ENCODE measurements at regions not wholly inside any gene's neighbourhood (a gene's known extent, or its start where the extent isn't known, plus 50 kb on each side); places are given as distances from the start of the nearest gene placed in this dataset.

DNA sequence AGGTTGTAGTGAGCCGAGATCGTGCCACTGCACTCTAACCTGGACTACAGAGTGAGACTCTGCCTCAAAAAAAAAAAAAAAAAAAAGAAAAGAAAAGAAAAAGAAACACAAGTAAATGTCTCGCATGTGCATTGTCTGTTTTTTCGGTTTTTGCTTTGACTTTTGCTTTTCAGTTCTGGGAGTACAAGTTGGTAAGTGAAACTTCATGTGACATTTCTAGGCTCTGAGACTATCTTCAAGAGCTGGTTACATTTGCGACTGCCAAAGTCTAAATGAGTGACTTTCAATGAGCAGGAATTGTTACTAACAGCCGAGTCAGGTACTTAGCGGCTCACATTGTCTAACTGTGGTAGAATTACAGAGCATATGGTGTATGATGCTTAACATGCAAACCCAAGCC lies 107.0 kb upstream of the CELF2 start:
- Histone ChIP-seq H3K4me1 (peaks cover 0 to 19% (median 3%) of the 10 kb centered on the region in 3 donors), H3K27ac (peak overlapping the region; percentile 35 to 79 (median 65)), H3K4me3 (no peak overlapping the region), H3K27me3 (no peaks in the 10 kb centered on the region), H3K9me3 (no peaks in the 10 kb centered on the region), H3K36me3 (no peaks in the 10 kb centered on the region)
- DNase-seq: no peak
- intact Hi-C loops (cut with DNase I): no loop called here
- TF ChIP-seq POLR2A (IDR thresholded peaks at IDR 0.05): no peak
- TF ChIP-seq, protein P1, sequence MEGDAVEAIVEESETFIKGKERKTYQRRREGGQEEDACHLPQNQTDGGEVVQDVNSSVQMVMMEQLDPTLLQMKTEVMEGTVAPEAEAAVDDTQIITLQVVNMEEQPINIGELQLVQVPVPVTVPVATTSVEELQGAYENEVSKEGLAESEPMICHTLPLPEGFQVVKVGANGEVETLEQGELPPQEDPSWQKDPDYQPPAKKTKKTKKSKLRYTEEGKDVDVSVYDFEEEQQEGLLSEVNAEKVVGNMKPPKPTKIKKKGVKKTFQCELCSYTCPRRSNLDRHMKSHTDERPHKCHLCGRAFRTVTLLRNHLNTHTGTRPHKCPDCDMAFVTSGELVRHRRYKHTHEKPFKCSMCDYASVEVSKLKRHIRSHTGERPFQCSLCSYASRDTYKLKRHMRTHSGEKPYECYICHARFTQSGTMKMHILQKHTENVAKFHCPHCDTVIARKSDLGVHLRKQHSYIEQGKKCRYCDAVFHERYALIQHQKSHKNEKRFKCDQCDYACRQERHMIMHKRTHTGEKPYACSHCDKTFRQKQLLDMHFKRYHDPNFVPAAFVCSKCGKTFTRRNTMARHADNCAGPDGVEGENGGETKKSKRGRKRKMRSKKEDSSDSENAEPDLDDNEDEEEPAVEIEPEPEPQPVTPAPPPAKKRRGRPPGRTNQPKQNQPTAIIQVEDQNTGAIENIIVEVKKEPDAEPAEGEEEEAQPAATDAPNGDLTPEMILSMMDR (IDR thresholded peaks at IDR 0.05): no peak
- 75 to 92% methylated on average over 5 of the region's 7 CpGs for WGBS, 2 donors

DNA sequence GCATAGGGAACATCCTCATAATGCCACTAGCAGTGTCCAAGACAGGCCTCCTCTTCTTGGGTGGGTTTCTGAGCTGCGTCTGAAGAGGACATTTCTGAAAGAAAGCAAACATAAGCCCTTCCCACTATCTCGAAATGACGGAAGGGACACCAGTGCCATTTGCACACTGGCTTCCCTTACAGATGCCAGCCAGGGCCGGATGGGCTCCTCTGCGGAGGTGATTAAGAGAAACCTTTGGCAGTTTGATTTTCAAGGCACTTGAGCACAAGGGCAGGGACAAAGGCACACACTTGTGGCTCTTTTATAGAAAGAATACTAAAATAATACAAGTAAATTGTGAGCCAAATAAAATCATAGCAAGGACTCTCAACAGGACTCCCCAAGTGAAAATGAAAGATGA lies 106.6 kb upstream of the CELF2 start:
- H3K27ac ChIP-seq: peak overlapping the region; percentile 35 to 79 (median 65)
- H3K27me3 ChIP-seq: no peaks in the 10 kb centered on the region
- WGBS, 2 donors: 46 to 76% methylated on average over 5 of the region's 5 CpGs
- TF ChIP-seq POLR2A (IDR thresholded peaks at IDR 0.05): no peak
- TF ChIP-seq, protein P1 (IDR thresholded peaks at IDR 0.05): no peak
- no peaks in the 10 kb centered on the region for H3K36me3 ChIP-seq
- H3K4me1 ChIP-seq: peaks cover 0 to 19% (median 3%) of the 10 kb centered on the region in 3 donors
- intact Hi-C loops (cut with DNase I): no loop called here
- DNase-seq: no peak
- H3K4me3 ChIP-seq: peak overlapping the region in 3 of 4 donors; percentile 8 to 54 (median 27)
- no peaks in the 10 kb centered on the region for H3K9me3 ChIP-seq

DNA sequence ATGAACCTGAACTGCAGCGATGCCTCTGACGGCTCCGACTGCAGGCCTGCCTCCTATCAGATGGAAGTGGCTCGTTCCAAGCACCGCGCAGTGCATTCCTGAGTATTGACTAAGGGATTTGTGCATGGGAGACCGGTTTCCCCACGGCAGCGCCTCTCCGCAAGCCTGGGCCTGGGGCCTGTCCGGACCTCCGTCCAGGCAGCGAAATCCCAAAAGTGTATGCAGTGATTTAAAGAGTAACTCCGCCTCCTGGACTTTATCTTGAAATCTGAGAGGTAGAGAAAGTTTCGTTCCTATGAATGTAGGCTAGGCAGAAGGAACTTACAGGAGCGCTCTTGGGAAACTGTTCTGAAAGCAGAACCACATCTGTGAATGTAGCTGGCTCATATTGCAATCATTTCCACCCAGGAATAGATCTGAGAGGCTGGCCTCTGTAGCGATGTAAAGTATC lies 106.2 kb upstream of the CELF2 start:
- Histone ChIP-seq H3K4me1 (peaks cover 0 to 19% (median 3%) of the 10 kb centered on the region in 3 donors), H3K27ac (peak overlapping the region; percentile 35 to 79 (median 65)), H3K9me3 (no peaks in the 10 kb centered on the region), H3K27me3 (no peaks in the 10 kb centered on the region), H3K36me3 (no peaks in the 10 kb centered on the region), H3K4me3 (peak overlapping the region in 3 of 4 donors; percentile 8 to 54 (median 27))
- WGBS, 2 donors: 26 to 42% methylated on average over 13 to 17 of the region's 17 CpGs
- no peak for TF ChIP-seq POLR2A (IDR thresholded peaks at IDR 0.05)
- TF ChIP-seq, protein P1 (IDR thresholded peaks at IDR 0.05): no peak
- intact Hi-C loops (cut with DNase I): no loop called here
- no peak for DNase-seq

DNA sequence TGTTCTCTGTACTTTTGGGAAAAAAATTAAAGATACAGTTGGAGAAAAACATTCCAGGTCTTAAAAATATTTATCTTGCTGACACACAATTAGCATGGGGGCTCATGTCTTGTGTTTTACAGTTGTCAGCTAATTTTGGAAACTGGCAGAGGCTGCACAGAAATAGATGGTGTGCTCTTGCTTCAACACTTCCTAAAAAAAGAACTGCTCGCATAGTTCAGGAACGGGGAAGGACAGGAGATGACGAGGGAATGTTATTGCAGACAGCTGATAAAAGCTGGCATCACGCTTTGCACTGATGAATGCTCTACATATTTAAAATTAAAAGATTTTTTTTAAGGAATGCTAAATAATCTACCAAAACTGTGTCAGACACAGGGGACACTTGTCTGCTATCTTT lies 103.5 kb upstream of the CELF2 start:
- TF ChIP-seq, protein P1 (IDR thresholded peaks at IDR 0.05): no peak
- no peak for TF ChIP-seq POLR2A (IDR thresholded peaks at IDR 0.05)
- DNase-seq: no peak
- Histone ChIP-seq H3K4me1 (peaks cover 0 to 19% (median 3%) of the 10 kb centered on the region in 3 donors), H3K9me3 (no peaks in the 10 kb centered on the region), H3K4me3 (no peak overlapping the region), H3K27me3 (no peaks in the 10 kb centered on the region), H3K36me3 (no peaks in the 10 kb centered on the region), H3K27ac (peak overlapping the region in 1 of 4 donors; percentile 7)
- 52 to 54% methylated on average over 4 of the region's 4 CpGs for WGBS, 2 donors
- intact Hi-C loops (cut with DNase I): no loop called here

DNA sequence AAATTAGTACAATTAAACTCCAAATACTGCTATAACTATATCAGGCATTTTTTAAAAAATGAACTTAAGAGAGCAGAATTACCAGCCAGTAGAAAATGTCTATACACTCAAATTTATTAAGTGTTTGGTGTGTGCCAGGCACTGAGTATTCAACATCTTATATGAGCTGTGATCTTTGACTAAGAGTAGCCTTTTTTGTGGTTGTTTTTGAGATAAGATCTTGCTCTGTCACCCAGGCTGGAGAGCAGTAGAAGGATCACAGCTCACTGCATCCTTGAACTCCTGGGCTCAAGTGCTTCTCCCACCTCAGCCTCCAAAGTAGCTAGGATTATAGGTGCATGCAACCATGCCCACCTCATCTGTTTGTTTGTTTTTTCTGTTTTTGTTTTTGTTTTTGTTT lies 102.5 kb upstream of the CELF2 start:
- H3K4me1 ChIP-seq: peaks cover 0 to 19% (median 3%) of the 10 kb centered on the region in 3 donors
- H3K27ac ChIP-seq: no peak overlapping the region
- no peak for DNase-seq
- H3K27me3 ChIP-seq: no peaks in the 10 kb centered on the region
- intact Hi-C loops (cut with DNase I): no loop called here
- no peak overlapping the region for H3K4me3 ChIP-seq
- H3K9me3 ChIP-seq: no peaks in the 10 kb centered on the region
- H3K36me3 ChIP-seq: no peaks in the 10 kb centered on the region
- TF ChIP-seq POLR2A (IDR thresholded peaks at IDR 0.05): no peak
- TF ChIP-seq, protein P1 (IDR thresholded peaks at IDR 0.05): no peak

Data from esophagus squamous epithelium (tissue), 5 donors.